DOHH2 (cell line): ENCODE measurements at regions not wholly inside any gene's neighbourhood (a gene's known extent, or its start where the extent isn't known, plus 50 kb on each side); places are given as distances from the start of the nearest gene placed in this dataset.

Experiments
- H3F3A ChIP-seq: fragments of 200-600 bp; sonication (generic), shearing (Covaris generic); 2 replicates; pipeline ENCODE4 v1.6.0; 2016; ENCODE audit warnings: antibody characterized with exemption, mild to moderate bottlenecking; ENCODE audit not compliant: control insufficient read depth, insufficient read depth
- H3K27ac ChIP-seq: fragments of 200-600 bp; sonication (generic); 2 replicates; pipeline ENCODE4 v1.5.1; 2014; ENCODE audit warnings: low read depth, mild to moderate bottlenecking, low read length, moderate library complexity
- H3K27me3 ChIP-seq: fragments of 200-600 bp; sonication (generic); 2 replicates; pipeline ENCODE4 v1.6.1; 2014; ENCODE audit warnings: mild to moderate bottlenecking, low read length, mixed read lengths; ENCODE audit not compliant: control insufficient read depth
- H3K36me3 ChIP-seq: fragments of 200-600 bp; sonication (generic); 2 replicates; pipeline ENCODE4 v1.6.1; 2014; ENCODE audit warnings: mild to moderate bottlenecking, low read length, moderate library complexity, mixed read lengths; ENCODE audit not compliant: control insufficient read depth
- H3K4me1 ChIP-seq: fragments of 200-600 bp; sonication (generic); 2 replicates; pipeline ENCODE4 v1.6.1; 2014; ENCODE audit warnings: mild to moderate bottlenecking, low read length, mixed read lengths; ENCODE audit not compliant: control insufficient read depth
- H3K4me2 ChIP-seq: fragments of 200-600 bp; sonication (generic); 2 replicates; pipeline ENCODE4 v1.6.0; 2014; ENCODE audit warnings: mild to moderate bottlenecking, low read length, moderate library complexity
- H3K4me3 ChIP-seq: fragments of 200-600 bp; sonication (generic); 2 replicates; pipeline ENCODE4 v1.5.1; 2014; ENCODE audit warnings: mild to moderate bottlenecking, low read length, mixed read lengths
- H3K79me2 ChIP-seq: fragments of 200-600 bp; sonication (generic); 2 replicates; pipeline ENCODE4 v1.6.1; 2014; ENCODE audit warnings: mild to moderate bottlenecking, low read length, mixed read lengths; ENCODE audit not compliant: control insufficient read depth
- H3K9me2 ChIP-seq: fragments of 200-600 bp; sonication (generic); replicated peaks from 2 replicates; pipeline ENCODE4 v1.6.1; 2014; ENCODE audit warnings: mild to moderate bottlenecking, low read length, mixed read lengths; ENCODE audit not compliant: control insufficient read depth
- H3K9me3 ChIP-seq: fragments of 200-600 bp; sonication (generic); 2 replicates; pipeline ENCODE4 v1.6.1; 2014; ENCODE audit warnings: antibody characterized with exemption, low read length, mixed read lengths; ENCODE audit not compliant: control insufficient read depth, insufficient read depth
- H4K20me1 ChIP-seq: fragments of 200-600 bp; sonication (generic); 2 replicates; pipeline ENCODE4 v1.6.0; 2014; ENCODE audit warnings: low read depth, mild to moderate bottlenecking, antibody characterized with exemption, low read length, moderate library complexity; ENCODE audit not compliant: control insufficient read depth, insufficient read depth
- CTCF ChIP-seq: fragments of 200-600 bp; sonication (generic); IDR thresholded peaks from one replicate; pipeline ENCODE4 v1.5.1; 2014; ENCODE audit warnings: antibody characterized with exemption, mild to moderate bottlenecking, low read depth, low read length; ENCODE audit not compliant: poor library complexity, severe bottlenecking
- EZH2phosphoT487 ChIP-seq: fragments of 200-600 bp; sonication (generic); IDR thresholded peaks from 2 replicates; pipeline ENCODE4 v1.6.1; 2017; ENCODE audit warnings: borderline replicate concordance, mild to moderate bottlenecking, antibody characterized with exemption, low read length, moderate library complexity, mixed read lengths

- Histone ChIP-seq H3K27me3 (peaks cover 8% of the 10 kb centered on the region), H3K4me1 (no peaks in the 10 kb centered on the region), H3K9me3 (no peaks in the 10 kb centered on the region), H3K79me2 (no peaks in the 10 kb centered on the region), H3K27ac (no peak overlapping the region), H3K9me2 (no peaks in the 10 kb centered on the region), H4K20me1 (no peaks in the 10 kb centered on the region), H3K36me3 (no peaks in the 10 kb centered on the region), H3K4me3 (no peak overlapping the region), H3F3A (no peaks in the 10 kb centered on the region), H3K4me2 (no peak overlapping the region)
- no peak for TF ChIP-seq EZH2phosphoT487
Measured at GRCh38 chr2:20553580-20553979, 97.3 kb downstream of the HS1BP3 start.

DNA sequence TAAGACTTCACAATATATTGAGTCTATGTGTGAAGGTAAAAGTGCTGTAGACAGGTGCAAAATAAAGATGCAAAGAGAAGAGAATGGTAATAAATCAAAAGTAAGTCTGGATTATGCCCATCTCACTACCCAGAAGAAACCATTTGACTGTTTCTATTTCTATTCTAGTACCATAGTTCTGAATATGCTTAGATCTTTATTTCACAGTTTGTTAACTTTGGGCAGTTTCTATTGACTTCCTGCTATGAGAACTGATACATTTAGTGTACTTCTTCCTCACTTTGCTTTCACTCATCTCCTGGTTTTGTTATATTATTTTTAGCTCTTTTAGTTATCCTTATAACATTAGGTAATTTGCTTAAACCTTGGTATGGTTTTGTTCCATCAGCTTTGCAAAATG is 94.9 kb downstream of the HS1BP3 start:
- no peaks in the 10 kb centered on the region for H3K79me2 ChIP-seq
- H3K27me3 ChIP-seq, result peaks cover 8% of the 10 kb centered on the region
- H3K9me3 ChIP-seq, result no peaks in the 10 kb centered on the region
- H3K4me2 ChIP-seq, result no peak overlapping the region
- no peaks in the 10 kb centered on the region for H3K4me1 ChIP-seq
- H4K20me1 ChIP-seq, result no peaks in the 10 kb centered on the region
- no peaks in the 10 kb centered on the region for H3K9me2 ChIP-seq
- H3K27ac ChIP-seq, result no peak overlapping the region
- H3K4me3 ChIP-seq, result no peak overlapping the region
- no peaks in the 10 kb centered on the region for H3K36me3 ChIP-seq
- no peaks in the 10 kb centered on the region for H3F3A ChIP-seq
- TF ChIP-seq EZH2phosphoT487, result no peak
- no peak for TF ChIP-seq CTCF

DNA sequence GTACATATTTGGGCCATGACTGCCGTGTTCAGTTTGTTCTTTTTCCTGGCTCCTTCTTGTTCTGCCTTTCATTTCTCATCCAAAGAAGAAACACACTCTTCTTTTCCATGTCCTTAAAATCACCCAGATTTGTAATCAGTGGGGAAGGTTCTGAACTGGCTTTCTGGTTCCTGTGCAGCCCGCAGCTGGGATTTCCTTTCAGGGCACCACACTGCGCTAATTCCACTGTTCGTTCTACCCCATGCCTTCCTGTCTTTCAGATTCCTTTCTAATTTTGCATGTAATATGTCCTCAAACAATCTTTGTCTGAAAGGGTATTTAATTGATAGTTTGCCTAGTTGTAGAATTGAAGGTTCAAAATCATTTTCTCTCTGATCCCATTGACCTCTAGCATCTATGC is 94.1 kb downstream of the HS1BP3 start:
- Histone ChIP-seq H3K4me3 (no peak overlapping the region), H3K4me2 (no peak overlapping the region), H3K9me2 (no peaks in the 10 kb centered on the region)

DNA sequence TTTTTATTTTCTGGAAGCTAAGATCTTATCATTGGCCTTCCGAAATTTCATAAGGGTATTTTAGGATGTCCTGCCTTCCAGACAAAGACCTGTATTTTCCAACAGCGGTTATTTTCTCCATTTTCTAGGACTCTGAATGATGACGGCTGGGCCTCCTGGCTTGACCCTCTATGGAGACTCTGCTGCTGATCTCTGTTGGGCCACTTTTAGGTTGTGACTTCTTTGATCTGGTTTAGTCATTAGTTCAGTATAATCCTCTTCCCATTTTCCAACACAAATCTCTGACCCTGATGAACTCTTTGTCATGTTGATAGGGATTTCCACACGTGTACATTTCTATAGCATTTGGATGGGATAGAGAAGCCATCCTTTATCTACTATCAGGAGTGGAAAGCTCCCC is 93.7 kb downstream of the HS1BP3 start:
- peaks cover 8% of the 10 kb centered on the region for H3K27me3 ChIP-seq
- no peaks in the 10 kb centered on the region for H3K36me3 ChIP-seq
- no peak overlapping the region for H3K27ac ChIP-seq
- no peak for TF ChIP-seq CTCF
- no peak for TF ChIP-seq EZH2phosphoT487
- H3K79me2 ChIP-seq, result no peaks in the 10 kb centered on the region
- H3K9me2 ChIP-seq, result no peaks in the 10 kb centered on the region
- H3K4me2 ChIP-seq, result no peak overlapping the region
- no peaks in the 10 kb centered on the region for H3K9me3 ChIP-seq
- H4K20me1 ChIP-seq, result no peaks in the 10 kb centered on the region
- H3K4me1 ChIP-seq, result no peaks in the 10 kb centered on the region
- H3F3A ChIP-seq, result no peaks in the 10 kb centered on the region
- no peak overlapping the region for H3K4me3 ChIP-seq

More for the DNA sequence above, 94.1 kb downstream of the HS1BP3 start:
- TF ChIP-seq EZH2phosphoT487 (no peak), CTCF (no peak)
- Histone ChIP-seq H3F3A (no peaks in the 10 kb centered on the region), H3K27ac (no peak overlapping the region), H3K27me3 (peaks cover 8% of the 10 kb centered on the region), H3K79me2 (no peaks in the 10 kb centered on the region), H4K20me1 (no peaks in the 10 kb centered on the region), H3K9me3 (no peaks in the 10 kb centered on the region), H3K4me1 (no peaks in the 10 kb centered on the region), H3K36me3 (no peaks in the 10 kb centered on the region)
